K562 (cell line): ENCODE measurements at regions not wholly inside any gene's neighbourhood (a gene's known extent, or its start where the extent isn't known, plus 50 kb on each side); places are given as distances from the start of the nearest gene placed in this dataset.

Experiments
- ATAC-seq: fragments of 200-7000 bp; cut with Tn5 transposase; 3 replicates; pipeline ENCODE4 v1.9.1; 2020; ENCODE audit warnings: moderate library complexity
- BruUV-seq: library from RNA; stranded (reverse); fragments of 400-500 nt; replicated peaks from 2 replicates; lab custom pipeline; 2021; lab: Mats Ljungman, UMichigan
- CTCF ChIA-PET: fragments of 300-600 bp; formaldehyde crosslinking; extraction: SDS; loops from one replicate; lab custom pipeline; 2021; ENCODE audit warnings: low intra/inter-chr PET ratio; lab: Yijun Ruan, JAX
- POLR2A ChIA-PET: fragments of 300-600, 350-650 bp; sonication (Branson Sonifier 250); formaldehyde crosslinking; extraction: SDS; loops from one replicate; lab custom pipeline; 2021; ENCODE audit warnings: antibody characterized with exemption, inconsistent platforms; lab: Yijun Ruan, JAX
- DNase-seq, 4 experiments: peaks; one replicate each; pipeline versions ENCODE4 v3.0.0 to v3.0.0-alpha.2; 2011 to 2018; ENCODE audit warnings: low spot score in 3 of 4, mixed read lengths in 3 of 4; ENCODE audit errors: extremely low read depth in 1 of 4
- FAIRE-seq: peaks from 2 replicates; lab custom pipeline; 2011; peaks lifted over from hg19 to GRCh38; lab: Jason Lieb, UNC
- H2AFZ ChIP-seq: 2 replicates; pipeline ENCODE4 v1.6.0; 2011; ENCODE audit warnings: low read depth, low read length, control low read depth, inconsistent platforms
- H3K27ac ChIP-seq: fragments of 200-600 bp; 3 replicates; pipeline ENCODE4 v1.8.0; 2011; ENCODE audit warnings: low read depth, mild to moderate bottlenecking, control low read depth, inconsistent platforms, low read length, moderate library complexity, mixed read lengths; ENCODE audit errors: extremely low read depth
- H3K27me3 ChIP-seq, 2 experiments: fragments of 300-600 bp in 1 of 2; 2 replicates in 1 of 2; 3 replicates in 1 of 2; pipeline versions ENCODE4 v1.6.0 to v1.8.0; 2011; ENCODE audit warnings: inconsistent platforms in 2 of 2, low read length in 2 of 2, mild to moderate bottlenecking in 1 of 2, mixed read lengths in 1 of 2, moderate library complexity in 1 of 2; ENCODE audit not compliant: control insufficient read depth in 2 of 2, insufficient read depth in 2 of 2
- H3K36me3 ChIP-seq: fragments of 300-600 bp; 3 replicates; pipeline ENCODE4 v1.8.0; 2011; ENCODE audit warnings: mild to moderate bottlenecking, low read length, inconsistent platforms; ENCODE audit not compliant: control insufficient read depth, insufficient read depth
- H3K4me1 ChIP-seq, 2 experiments: fragments of 200-600 bp in 1 of 2; replicated peaks in 1 of 2; 2 replicates in 1 of 2; 3 replicates in 1 of 2; pipeline versions ENCODE4 v1.5.1 to v1.8.0; 2011; ENCODE audit warnings: inconsistent platforms in 2 of 2, low read length in 2 of 2, mild to moderate bottlenecking in 1 of 2, mixed read lengths in 1 of 2, moderate library complexity in 1 of 2; ENCODE audit not compliant: control insufficient read depth in 2 of 2, insufficient read depth in 2 of 2
- H3K4me2 ChIP-seq: 2 replicates; pipeline ENCODE4 v1.6.1; 2011; ENCODE audit warnings: low read length, control low read depth, inconsistent platforms, mixed read lengths; ENCODE audit not compliant: insufficient read depth
- H3K4me3 ChIP-seq: fragments of 200-600 bp; sonication (generic), shearing (Covaris generic); 2 replicates; pipeline ENCODE4 v1.5.1; 2016; ENCODE audit warnings: control low read depth, inconsistent platforms
- H3K79me2 ChIP-seq: fragments of 200-600 bp; 3 replicates; pipeline ENCODE4 v1.8.0; 2011; ENCODE audit warnings: low read length, inconsistent platforms; ENCODE audit not compliant: control insufficient read depth, insufficient read depth
- H3K9ac ChIP-seq, 2 experiments: 2 replicates each; pipeline versions ENCODE4 v1.6.0 to v1.6.1; 2011; ENCODE audit warnings: low read depth in 2 of 2, low read length in 2 of 2, control low read depth in 1 of 2, inconsistent platforms in 1 of 2, mild to moderate bottlenecking in 1 of 2, mixed read lengths in 1 of 2; ENCODE audit not compliant: insufficient read depth in 1 of 2
- H3K9me1 ChIP-seq: one replicate; pipeline ENCODE4 v1.6.0; 2011; ENCODE audit warnings: inconsistent platforms, mild to moderate bottlenecking, low read length, moderate library complexity; ENCODE audit not compliant: control insufficient read depth, insufficient read depth
- H3K9me3 ChIP-seq: replicated peaks from 2 replicates; pipeline ENCODE4 v1.5.1; 2011; ENCODE audit warnings: low read depth, low read length, inconsistent platforms; ENCODE audit not compliant: control insufficient read depth, insufficient read depth
- H4K20me1 ChIP-seq: replicated peaks from 2 replicates; pipeline ENCODE4 v1.6.1; 2011; ENCODE audit warnings: low read length, inconsistent platforms, mixed read lengths; ENCODE audit not compliant: control insufficient read depth, insufficient read depth
- CTCFL ChIP-seq: IDR thresholded peaks from 2 replicates; pipeline ENCODE4 v1.6.1; 2011; ENCODE audit warnings: borderline replicate concordance, low read depth, mild to moderate bottlenecking, moderate library complexity, low read length; ENCODE audit not compliant: insufficient read depth, poor library complexity, severe bottlenecking
- CXXC5 ChIP-seq: fragments of 250-450 bp; sonication (Bioruptor Pico); IDR thresholded peaks from 2 replicates; pipeline ENCODE4 v1.8.0; 2022; ENCODE audit warnings: inconsistent platforms, mild to moderate bottlenecking, moderate library complexity
- KLF6 ChIP-seq: fragments of 250-450 bp; sonication (Bioruptor Pico); IDR thresholded peaks from 2 replicates; pipeline ENCODE4 v1.4.0; 2020; ENCODE audit warnings: mild to moderate bottlenecking, moderate library complexity, borderline replicate concordance
- PHB2 ChIP-seq: fragments of 450-650 bp; IDR thresholded peaks from 2 replicates; pipeline ENCODE4 v1.6.1; 2017; ENCODE audit warnings: low read depth
- POLR3A ChIP-seq: IDR thresholded peaks from 2 replicates; pipeline ENCODE4 v1.6.1; 2011; ENCODE audit warnings: borderline replicate concordance, mild to moderate bottlenecking, moderate library complexity; ENCODE audit not compliant: insufficient read length, insufficient read depth; ENCODE audit errors: extremely low read depth
- RHOXF2B ChIP-seq: fragments of 250-450 bp; sonication (Bioruptor Pico); conservative IDR thresholded peaks from 2 replicates; pipeline ENCODE4 v1.5.1; 2021
- SFPQ ChIP-seq: fragments of 200-400 bp; formaldehyde crosslinking; IDR thresholded peaks from 2 replicates; pipeline ENCODE4 v1.6.1; 2017; ENCODE audit warnings: mild to moderate bottlenecking, low read depth, low read length, moderate library complexity
- SMARCA4 ChIP-seq: fragments of 450-650 bp; IDR thresholded peaks from 2 replicates; pipeline ENCODE4 v1.6.1; 2016
- SMARCE1 ChIP-seq: fragments of 450-650 bp; IDR thresholded peaks from 2 replicates; pipeline ENCODE4 v1.7.1; 2016; ENCODE audit warnings: mild to moderate bottlenecking
- SNIP1 ChIP-seq: fragments of 450-650 bp; IDR thresholded peaks from 2 replicates; pipeline ENCODE4 v1.7.1; 2017; ENCODE audit warnings: low read depth, mild to moderate bottlenecking
- TEAD1 ChIP-seq, 2 experiments: fragments of 450-650 bp in 1 of 2; sonication (generic) in 1 of 2; formaldehyde crosslinking; IDR thresholded peaks; 2 replicates each; pipeline versions ENCODE4 v1.4.0 to v1.8.0; 2020 to 2022; ENCODE audit warnings: mild to moderate bottlenecking in 2 of 2, missing genetic modification reagents in 1 of 2
- TOE1 ChIP-seq, 2 experiments: fragments of 450-650 bp in 1 of 2; sonication (generic) in 1 of 2; formaldehyde crosslinking in 1 of 2; IDR thresholded peaks; 2 replicates each; pipeline versions ENCODE4 v1.7.1 to v1.8.0; 2016 to 2022; ENCODE audit warnings: borderline replicate concordance in 2 of 2, mild to moderate bottlenecking in 2 of 2, antibody characterized with exemption in 1 of 2, inconsistent platforms in 1 of 2, low read depth in 1 of 2, missing genetic modification reagents in 1 of 2, moderate library complexity in 1 of 2
- USF2 ChIP-seq: sonication (generic); formaldehyde crosslinking; IDR thresholded peaks from 2 replicates; pipeline ENCODE4 v1.5.0; 2020; ENCODE audit warnings: missing genetic modification reagents
- XRCC3 ChIP-seq: fragments of 450-650 bp; IDR thresholded peaks from 2 replicates; pipeline ENCODE4 v1.6.1; 2017; ENCODE audit warnings: mild to moderate bottlenecking, moderate library complexity
- ZBTB5 ChIP-seq: fragments of 450-650 bp; IDR thresholded peaks from 2 replicates; pipeline ENCODE4 v1.6.1; 2017; ENCODE audit warnings: antibody characterized with exemption
- ZNF584 ChIP-seq: fragments of 200-800 bp; sonication (Bioruptor generic); IDR thresholded peaks from 2 replicates; pipeline ENCODE4 v1.6.1; 2016; ENCODE audit warnings: low read depth, mild to moderate bottlenecking, missing genetic modification characterization, missing compliant biosample characterization
- ZNF764 ChIP-seq: fragments of 250-450 bp; sonication (Bioruptor Pico); IDR thresholded peaks from 2 replicates; pipeline ENCODE4 v1.4.0; 2020; ENCODE audit warnings: low read depth, mild to moderate bottlenecking, moderate library complexity
- in situ Hi-C: fragments of 300-500 bp; cut with MboI; formaldehyde crosslinking; loops from 4 replicates; pipeline ENCODE4 v1.15.0; 2018; ENCODE audit warnings: inconsistent platforms, mixed read lengths
- intact Hi-C: fragments of 100-400 bp; cut with micrococcal nuclease; formaldehyde crosslinking; loops from 2 replicates; pipeline ENCODE4 v1.14.2; 2022

- no peaks in the 10 kb centered on the region for H3K4me1 ChIP-seq
- H3K9me1 ChIP-seq = no peaks in the 10 kb centered on the region
- intact Hi-C loops = no loop called here
- ChIA-PET POLR2A (no interaction called here), CTCF (no interaction called here)
- H3K4me2 ChIP-seq = no peak overlapping the region
- no peaks in the 10 kb centered on the region for H3K79me2 ChIP-seq
- no peaks in the 10 kb centered on the region for H3K9me3 ChIP-seq
- in situ Hi-C loops = no loop called here
- no peak overlapping the region for H3K9ac ChIP-seq
- H4K20me1 ChIP-seq = no peaks in the 10 kb centered on the region
- no TSS peak for BruUV-seq
- no peak for FAIRE-seq
- H2AFZ ChIP-seq = no peak overlapping the region
- no peak overlapping the region for H3K4me3 ChIP-seq
- no peaks in the 10 kb centered on the region for H3K36me3 ChIP-seq
- no peak overlapping the region for H3K27ac ChIP-seq
- H3K27me3 ChIP-seq = no peaks in the 10 kb centered on the region
- ATAC-seq = no peak
- DNase-seq = no peak
- no peak for TF ChIP-seq ZNF764 (CRISPR knock-in tag)
- no peak for TF ChIP-seq PHB2
- no peak for TF ChIP-seq ZNF584 (CRISPR knock-in tag)
- no peak for TF ChIP-seq SNIP1
- no peak for TF ChIP-seq SFPQ
- no peak for TF ChIP-seq RHOXF2B (CRISPR knock-in tag)
- no peak for TF ChIP-seq POLR3A
- no peak for TF ChIP-seq XRCC3
- no peak for TF ChIP-seq CXXC5 (CRISPR knock-in tag)
- TF ChIP-seq CTCFL = no peak
- no peak for TF ChIP-seq SMARCE1
- TF ChIP-seq TEAD1 (CRISPR knock-in tag; IDR thresholded peaks at IDR 0.05) = no peak
- TF ChIP-seq KLF6 (CRISPR knock-in tag) = no peak
- no peak for TF ChIP-seq SMARCA4
- TF ChIP-seq TOE1 (IDR thresholded peaks at IDR 0.05; ENCODE audit: borderline replicate concordance) = no peak
- no peak for TF ChIP-seq TOE1 (CRISPR knock-in tag; IDR thresholded peaks at IDR 0.05; ENCODE audit: borderline replicate concordance, low read depth)
- no peak for TF ChIP-seq ZBTB5
- TF ChIP-seq USF2 (CRISPR knock-in tag) = no peak
These were observed 788.4 kb upstream of the TMEFF2 start for GRCh38 chr2:192983173-192983572.
